Body of pancreas (tissue), 4 donors: ENCODE measurements at regions not wholly inside any gene's neighbourhood (a gene's known extent, or its start where the extent isn't known, plus 50 kb on each side); places are given as distances from the start of the nearest gene placed in this dataset.

Experiments used
- ATAC-seq: fragments of 150-250 bp; one replicate; pipeline ENCODE4 v1.9.1; 2016
- DNase-seq, 4 donors: peaks; one replicate each; pipeline ENCODE4 v3.0.0-alpha.2; 2019
- H3K27ac ChIP-seq, 4 donors: fragments of 200-600 bp; sonication (generic); 1 replicate in 3 of 4; 2 replicates in 1 of 4; pipeline versions ENCODE4 v1.5.1 to v1.6.1; 2016 to 2019; ENCODE audit warnings: mild to moderate bottlenecking in 1 of 4, mixed read lengths in 1 of 4, moderate library complexity in 1 of 4
- H3K27me3 ChIP-seq, 2 donors: fragments of 200-600 bp; sonication (generic); one replicate each; pipeline ENCODE4 v1.6.0; 2016; ENCODE audit warnings: mild to moderate bottlenecking in 1 of 2
- H3K36me3 ChIP-seq, 2 donors: fragments of 200-600 bp; sonication (generic); replicated peaks in 1 of 2; 2 replicates each; pipeline ENCODE4 v1.5.1; 2016; ENCODE audit warnings: low read depth in 2 of 2; ENCODE audit not compliant: insufficient read depth in 1 of 2
- H3K4me1 ChIP-seq: fragments of 200-600 bp; sonication (generic); one replicate; pipeline ENCODE4 v1.6.0; 2016
- H3K4me3 ChIP-seq, 2 donors: fragments of 200-600 bp; sonication (generic); 1 replicate in 1 of 2; 2 replicates in 1 of 2; pipeline ENCODE4 v1.5.1; 2016 to 2019
- H3K9me3 ChIP-seq, 3 donors: fragments of 200-600 bp; sonication (generic); 1 replicate in 2 of 3; 2 replicates in 1 of 3; pipeline ENCODE4 v1.5.1; 2016
- POLR2A ChIP-seq, 3 donors: fragments of 450-650 bp; IDR thresholded peaks; one replicate each; pipeline ENCODE4 v1.6.1; 2016; ENCODE audit warnings: antibody characterized with exemption in 3 of 3, mild to moderate bottlenecking in 2 of 3
- WGBS, 2 donors: methylation state at CpG; one replicate each; pipeline ENCODE4 v1.1.5; 2017; 5-methylcytosine and 5-hydroxymethylcytosine counted together
- intact Hi-C: fragments of 100-400 bp; cut with DNase I; formaldehyde crosslinking; loops from one replicate; pipeline ENCODE4 v1.15.1; 2023
- TF ChIP-seq, protein P1 (sequence below), 7 experiments: fragments of 450-650 bp in 4 of 7; fragments of 200-600 bp in 3 of 7; sonication (generic) in 3 of 7; IDR thresholded peaks; one replicate each; pipeline ENCODE4 v1.5.1; 2016 to 2019; ENCODE audit warnings: antibody characterized with exemption in 7 of 7

DNA sequence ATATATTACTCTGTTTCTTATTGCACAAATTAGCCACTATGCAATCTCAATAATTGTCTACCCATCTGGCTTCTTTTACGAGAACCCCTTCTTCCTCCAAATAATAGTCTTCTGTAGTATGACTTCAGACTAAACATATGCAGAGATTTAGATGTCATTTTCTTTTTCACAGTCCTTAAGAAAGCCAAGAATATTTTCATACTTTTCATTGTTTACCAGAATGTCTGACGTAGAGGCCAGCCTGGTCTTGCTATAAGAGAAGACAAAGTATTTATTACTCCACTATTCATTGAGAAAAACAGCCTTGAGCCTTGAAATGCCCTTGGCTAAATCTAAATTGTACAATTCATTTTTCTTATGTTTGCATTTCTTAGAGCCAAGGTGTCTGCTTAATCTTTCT, 714.9 kb upstream of the CXADR start:
- TF ChIP-seq, protein P1, sequence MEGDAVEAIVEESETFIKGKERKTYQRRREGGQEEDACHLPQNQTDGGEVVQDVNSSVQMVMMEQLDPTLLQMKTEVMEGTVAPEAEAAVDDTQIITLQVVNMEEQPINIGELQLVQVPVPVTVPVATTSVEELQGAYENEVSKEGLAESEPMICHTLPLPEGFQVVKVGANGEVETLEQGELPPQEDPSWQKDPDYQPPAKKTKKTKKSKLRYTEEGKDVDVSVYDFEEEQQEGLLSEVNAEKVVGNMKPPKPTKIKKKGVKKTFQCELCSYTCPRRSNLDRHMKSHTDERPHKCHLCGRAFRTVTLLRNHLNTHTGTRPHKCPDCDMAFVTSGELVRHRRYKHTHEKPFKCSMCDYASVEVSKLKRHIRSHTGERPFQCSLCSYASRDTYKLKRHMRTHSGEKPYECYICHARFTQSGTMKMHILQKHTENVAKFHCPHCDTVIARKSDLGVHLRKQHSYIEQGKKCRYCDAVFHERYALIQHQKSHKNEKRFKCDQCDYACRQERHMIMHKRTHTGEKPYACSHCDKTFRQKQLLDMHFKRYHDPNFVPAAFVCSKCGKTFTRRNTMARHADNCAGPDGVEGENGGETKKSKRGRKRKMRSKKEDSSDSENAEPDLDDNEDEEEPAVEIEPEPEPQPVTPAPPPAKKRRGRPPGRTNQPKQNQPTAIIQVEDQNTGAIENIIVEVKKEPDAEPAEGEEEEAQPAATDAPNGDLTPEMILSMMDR (IDR thresholded peaks at IDR 0.05) = no peak
- no peak for TF ChIP-seq POLR2A (IDR thresholded peaks at IDR 0.05)
- Histone ChIP-seq H3K4me3 (no peak overlapping the region), H3K9me3 (no peaks in the 10 kb centered on the region), H3K36me3 (no peaks in the 10 kb centered on the region), H3K27me3 (no peaks in the 10 kb centered on the region), H3K4me1 (no peaks in the 10 kb centered on the region), H3K27ac (no peak overlapping the region)
- intact Hi-C loops = no loop called here
- no peak for ATAC-seq
- no peak for DNase-seq
- WGBS, 2 donors = 42 to 57% methylated on average over 2 of the region's 2 CpGs

DNA sequence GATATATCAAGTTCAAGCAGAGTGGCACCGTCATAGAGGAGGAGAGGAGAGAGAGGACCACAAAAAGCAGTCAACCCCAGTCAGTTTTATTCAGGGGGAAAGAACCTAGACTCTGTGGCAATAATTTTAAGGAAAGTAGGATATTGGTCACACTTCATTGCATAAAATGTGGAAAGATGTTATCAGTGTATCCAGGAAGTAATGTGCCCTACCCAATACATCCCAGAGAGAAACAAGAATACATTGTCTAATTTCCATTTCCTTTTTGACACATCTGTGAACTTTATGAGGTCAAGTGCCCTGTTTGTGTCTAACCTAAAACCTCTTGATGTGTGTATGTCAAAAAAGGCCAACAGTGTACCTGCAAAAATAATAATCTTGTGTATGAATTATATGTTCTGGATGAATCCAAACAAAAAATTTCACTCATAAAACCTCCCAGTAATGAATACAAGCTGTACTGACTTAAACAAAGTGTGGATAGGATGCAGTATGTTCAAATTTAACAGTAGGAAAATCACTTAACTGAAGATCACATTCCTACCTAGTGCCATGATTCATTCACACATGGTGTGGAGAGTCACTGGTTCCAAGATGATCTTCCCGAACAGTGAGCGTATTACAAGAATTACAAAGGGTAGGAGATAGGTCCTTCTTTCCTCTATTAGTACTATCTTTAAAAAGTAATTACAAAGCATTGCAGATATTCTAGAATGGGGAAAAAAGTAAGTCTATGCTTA, 712.1 kb upstream of the CXADR start:
- intact Hi-C loops = no loop called here
- H3K4me1 ChIP-seq = no peaks in the 10 kb centered on the region
- H3K27me3 ChIP-seq = no peaks in the 10 kb centered on the region
- no peak for DNase-seq
- no peaks in the 10 kb centered on the region for H3K36me3 ChIP-seq
- no peak overlapping the region for H3K4me3 ChIP-seq
- TF ChIP-seq POLR2A (IDR thresholded peaks at IDR 0.05) = no peak
- TF ChIP-seq, protein P1 (IDR thresholded peaks at IDR 0.05) = no peak
- H3K27ac ChIP-seq = no peak overlapping the region
- H3K9me3 ChIP-seq = peaks cover 0 to 6% (median 0%) of the 10 kb centered on the region in 3 donors
- 62 to 76% methylated on average over 3 of the region's 3 CpGs for WGBS, 2 donors
- no peak for ATAC-seq

DNA sequence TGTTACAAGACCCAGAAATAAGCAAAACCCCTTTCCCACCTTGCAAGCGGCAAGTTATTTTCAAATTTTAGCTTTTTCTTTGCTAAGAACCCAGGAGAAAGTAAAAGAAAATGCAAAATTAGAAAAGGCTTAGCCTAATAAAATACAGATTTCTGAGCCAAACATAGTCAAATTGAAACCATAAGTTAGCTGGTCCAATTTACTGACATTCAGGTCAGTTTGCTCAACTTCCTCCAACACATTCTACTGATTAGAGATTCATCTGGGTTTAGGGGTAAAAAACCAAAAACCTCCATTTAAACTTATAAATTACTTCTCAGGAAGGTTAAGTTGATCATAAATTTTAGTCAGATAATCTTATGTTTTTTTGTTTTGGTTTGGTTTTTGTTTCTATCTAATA, 701.8 kb upstream of the CXADR start:
- H3K4me3 ChIP-seq = no peak overlapping the region
- no peak overlapping the region for H3K27ac ChIP-seq
- 90 to 94% methylated on average over 1 of the region's 1 CpG for WGBS, 2 donors
- no peaks in the 10 kb centered on the region for H3K36me3 ChIP-seq
- no peak for DNase-seq
- intact Hi-C loops = no loop called here
- H3K27me3 ChIP-seq = no peaks in the 10 kb centered on the region
- ATAC-seq = no peak
- no peak for TF ChIP-seq POLR2A (IDR thresholded peaks at IDR 0.05)
- TF ChIP-seq, protein P1 (IDR thresholded peaks at IDR 0.05) = no peak
- H3K4me1 ChIP-seq = no peaks in the 10 kb centered on the region
- no peaks in the 10 kb centered on the region for H3K9me3 ChIP-seq

DNA sequence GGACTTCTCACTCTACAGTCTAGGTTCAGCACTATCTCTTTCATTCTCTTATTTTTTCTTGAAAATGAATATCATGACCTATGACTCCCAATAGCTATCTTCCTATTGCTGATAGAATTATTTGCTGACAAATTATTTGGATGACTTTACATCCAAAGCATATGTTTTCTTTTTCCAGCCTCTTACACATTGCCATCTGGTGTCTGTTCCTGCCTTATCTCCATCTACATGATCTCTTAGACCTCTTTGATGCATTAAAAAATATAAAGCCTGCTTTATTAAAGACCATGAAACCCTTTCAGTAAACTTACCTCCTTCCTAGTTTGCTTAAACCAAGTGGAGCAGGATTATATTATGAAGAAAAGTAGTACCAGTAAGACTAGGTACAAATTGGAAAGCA, 700.9 kb upstream of the CXADR start:
- Histone ChIP-seq H3K36me3 (no peaks in the 10 kb centered on the region), H3K27ac (no peak overlapping the region), H3K9me3 (no peaks in the 10 kb centered on the region), H3K4me3 (no peak overlapping the region), H3K4me1 (no peaks in the 10 kb centered on the region), H3K27me3 (no peaks in the 10 kb centered on the region)
- intact Hi-C loops = no loop called here
- ATAC-seq (no peak), DNase-seq (no peak)
- TF ChIP-seq, protein P1 (IDR thresholded peaks at IDR 0.05) = no peak
- TF ChIP-seq POLR2A (IDR thresholded peaks at IDR 0.05) = no peak

DNA sequence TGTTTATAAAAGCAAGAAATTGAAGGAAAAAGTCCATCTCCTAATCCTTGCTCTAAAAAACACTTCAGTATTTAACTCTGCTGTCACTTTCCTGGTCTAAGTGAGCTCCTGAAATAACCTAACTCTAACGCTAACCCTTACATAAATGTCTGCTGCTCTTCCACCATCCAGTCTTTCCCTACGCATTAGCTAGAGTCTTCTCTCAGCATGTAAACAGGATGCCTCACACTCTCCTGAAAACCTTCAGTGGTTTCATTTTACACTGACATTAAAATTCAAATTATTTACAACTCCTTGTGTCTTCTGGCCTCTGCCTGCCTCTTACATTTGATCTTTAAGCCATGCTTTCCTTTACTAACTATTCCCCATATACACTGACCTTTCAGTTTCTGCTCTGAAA, 697.6 kb upstream of the CXADR start:
- ATAC-seq = no peak
- Histone ChIP-seq H3K27ac (no peak overlapping the region), H3K4me1 (no peaks in the 10 kb centered on the region), H3K27me3 (no peaks in the 10 kb centered on the region), H3K4me3 (no peak overlapping the region), H3K36me3 (no peaks in the 10 kb centered on the region), H3K9me3 (no peaks in the 10 kb centered on the region)
- intact Hi-C loops = no loop called here
- TF ChIP-seq, protein P1 (IDR thresholded peaks at IDR 0.05) = no peak
- no peak for TF ChIP-seq POLR2A (IDR thresholded peaks at IDR 0.05)
- WGBS, 2 donors = 85 to 86% methylated on average over 2 of the region's 2 CpGs
- DNase-seq = no peak
